Osteoblast (primary cell): ENCODE measurements at regions not wholly inside any gene's neighbourhood (a gene's known extent, or its start where the extent isn't known, plus 50 kb on each side); places are given as distances from the start of the nearest gene placed in this dataset.

Experiments
- DNase-seq: peaks from one replicate; pipeline ENCODE4 v3.0.0; 2011; ENCODE audit warnings: low spot score, mixed read lengths; ENCODE audit not compliant: insufficient read length; ENCODE audit errors: missing footprints
- H2AFZ ChIP-seq: 2 replicates; pipeline ENCODE4 v1.6.0; 2011; ENCODE audit warnings: mild to moderate bottlenecking, low read length
- H3K27ac ChIP-seq: 2 replicates; pipeline ENCODE4 v1.5.1; 2011; ENCODE audit warnings: mild to moderate bottlenecking, low read depth, low read length, moderate library complexity
- H3K27me3 ChIP-seq: 2 replicates; pipeline ENCODE4 v1.6.0; 2012; ENCODE audit warnings: mild to moderate bottlenecking, control low read depth, inconsistent platforms, low read length, moderate library complexity; ENCODE audit not compliant: insufficient read depth
- H3K36me3 ChIP-seq: 2 replicates; pipeline ENCODE4 v1.5.1; 2011; ENCODE audit warnings: mild to moderate bottlenecking, low read length, control low read depth, moderate library complexity; ENCODE audit not compliant: insufficient read depth
- H3K4me1 ChIP-seq: 2 replicates; pipeline ENCODE4 v1.5.1; 2011; ENCODE audit warnings: mild to moderate bottlenecking, low read length, control low read depth, moderate library complexity; ENCODE audit not compliant: insufficient read depth
- H3K4me2 ChIP-seq: 2 replicates; pipeline ENCODE4 v1.6.0; 2011; ENCODE audit warnings: mild to moderate bottlenecking, low read length; ENCODE audit not compliant: insufficient read depth
- H3K4me3 ChIP-seq: fragments of 200-600 bp; sonication (generic); 3 replicates; pipeline ENCODE4 v1.5.1; 2012; ENCODE audit warnings: mild to moderate bottlenecking, low read length, inconsistent platforms; ENCODE audit not compliant: insufficient read depth
- H3K79me2 ChIP-seq: 2 replicates; pipeline ENCODE4 v1.6.0; 2012; ENCODE audit warnings: mild to moderate bottlenecking, low read length, control low read depth, inconsistent platforms; ENCODE audit not compliant: insufficient read depth
- H3K9me3 ChIP-seq: 2 replicates; pipeline ENCODE4 v1.5.1; 2011; ENCODE audit warnings: low read depth, low read length, control low read depth
- H4K20me1 ChIP-seq: 2 replicates; pipeline ENCODE4 v1.6.0; 2012; ENCODE audit warnings: mild to moderate bottlenecking, low read length, control low read depth; ENCODE audit not compliant: insufficient read depth
- CTCF ChIP-seq: IDR thresholded peaks from 2 replicates; pipeline ENCODE4 v1.5.1; 2011; ENCODE audit warnings: mild to moderate bottlenecking, low read depth, low read length, moderate library complexity; ENCODE audit errors: extremely low read depth

GRCh38 chr7:52088008-52088901, 771.6 kb upstream of the COBL start:
- Histone ChIP-seq H3K27me3 (no peaks in the 10 kb centered on the region), H3K27ac (no peak overlapping the region), H3K36me3 (no peaks in the 10 kb centered on the region), H3K79me2 (no peaks in the 10 kb centered on the region), H3K9me3 (no peaks in the 10 kb centered on the region), H3K4me2 (no peak overlapping the region), H3K4me3 (no peak overlapping the region), H3K4me1 (no peaks in the 10 kb centered on the region), H2AFZ (no peak overlapping the region), H4K20me1 (no peaks in the 10 kb centered on the region)
- TF ChIP-seq CTCF: no peak
- DNase-seq: no peak

- H3K4me3 ChIP-seq: no peak overlapping the region
- H2AFZ ChIP-seq: no peak overlapping the region
- no peaks in the 10 kb centered on the region for H3K36me3 ChIP-seq
- H3K27me3 ChIP-seq: no peaks in the 10 kb centered on the region
- H3K27ac ChIP-seq: no peak overlapping the region
- no peaks in the 10 kb centered on the region for H3K79me2 ChIP-seq
- no peaks in the 10 kb centered on the region for H4K20me1 ChIP-seq
- H3K4me1 ChIP-seq: no peaks in the 10 kb centered on the region
- H3K9me3 ChIP-seq: no peaks in the 10 kb centered on the region
- DNase-seq: no peak
- no peak for TF ChIP-seq CTCF
- H3K4me2 ChIP-seq: no peak overlapping the region
Measured at GRCh38 chr7:52085610-52086009, 769.0 kb upstream of the COBL start.

- H3K27ac ChIP-seq: no peak overlapping the region
- TF ChIP-seq CTCF: no peak
- no peak overlapping the region for H3K4me2 ChIP-seq
- no peaks in the 10 kb centered on the region for H3K27me3 ChIP-seq
- H2AFZ ChIP-seq: no peak overlapping the region
- H3K4me1 ChIP-seq: no peaks in the 10 kb centered on the region
- no peaks in the 10 kb centered on the region for H3K79me2 ChIP-seq
- H3K9me3 ChIP-seq: no peaks in the 10 kb centered on the region
- H3K4me3 ChIP-seq: no peak overlapping the region
- H4K20me1 ChIP-seq: no peaks in the 10 kb centered on the region
- no peaks in the 10 kb centered on the region for H3K36me3 ChIP-seq
- no peak for DNase-seq
Measured at GRCh38 chr7:52080493-52080892, 763.9 kb upstream of the COBL start.

- TF ChIP-seq CTCF: no peak
- no peaks in the 10 kb centered on the region for H3K27me3 ChIP-seq
- no peak overlapping the region for H2AFZ ChIP-seq
- no peak overlapping the region for H3K27ac ChIP-seq
- H3K36me3 ChIP-seq: no peaks in the 10 kb centered on the region
- H3K9me3 ChIP-seq: no peaks in the 10 kb centered on the region
- H3K4me1 ChIP-seq: no peaks in the 10 kb centered on the region
- H4K20me1 ChIP-seq: no peaks in the 10 kb centered on the region
- no peak overlapping the region for H3K4me3 ChIP-seq
- H3K79me2 ChIP-seq: no peaks in the 10 kb centered on the region
- H3K4me2 ChIP-seq: no peak overlapping the region
- DNase-seq: no peak
Measured at GRCh38 chr7:52079726-52080125, 763.1 kb upstream of the COBL start.
